Stimulated activated CD4-positive, alpha-beta T cell treated with anti-CD3 and anti-CD28 coated beads, TNF-alpha, amount 100 ng/mL, for 24 hours (primary cell): ENCODE measurements at regions not wholly inside any gene's neighbourhood (a gene's known extent, or its start where the extent isn't known, plus 50 kb on each side); places are given as distances from the start of the nearest gene placed in this dataset.
"Not testable (repeated sequence)": the region's sequence is repeated elsewhere in the genome, so short reads cannot be mapped to it uniquely, and the experiment has no call there.

Experiments used
- DNase-seq, 3 experiments: peaks; one replicate each; pipeline ENCODE4 v3.0.0-alpha.2; 2020; ENCODE audit warnings: low read depth in 3 of 3

- DNase-seq, result not testable (repeated sequence)
Measured at GRCh38 chr17:15802917-15803316, 70.8 kb downstream of the TBC1D26 start.

GRCh38 chr17:15806825-15807224, 74.7 kb downstream of the TBC1D26 start:
- not testable (repeated sequence) for DNase-seq

- not testable (repeated sequence) for DNase-seq
Measured at GRCh38 chr17:15813388-15813787, 81.3 kb downstream of the TBC1D26 start.

GRCh38 chr17:15814003-15814402, 81.9 kb downstream of the TBC1D26 start:
- not testable (repeated sequence) for DNase-seq

GRCh38 chr17:15817861-15818260, 85.8 kb downstream of the TBC1D26 start:
- DNase-seq, result not testable (repeated sequence)

- not testable (repeated sequence) for DNase-seq
Measured at GRCh38 chr17:15822280-15822679, 90.2 kb downstream of the TBC1D26 start.

- peak; percentile 48 to 72 (median 59) for DNase-seq
Measured at GRCh38 chr17:15828727-15829314, 96.7 kb downstream of the TBC1D26 start.

- not testable (repeated sequence) for DNase-seq
Measured at GRCh38 chr17:15830221-15830620, 98.1 kb downstream of the TBC1D26 start.

GRCh38 chr17:15831182-15831581, 99.1 kb downstream of the TBC1D26 start:
- peak in 1 of 3 experiments; percentile 28 for DNase-seq

- DNase-seq, result peak in 1 of 3 experiments; percentile 9
Measured at GRCh38 chr17:15832921-15833480, 100.9 kb downstream of the TBC1D26 start.

- DNase-seq, result not testable (repeated sequence)
Measured at GRCh38 chr17:15833890-15834289, 101.8 kb downstream of the TBC1D26 start.

- not testable (repeated sequence) for DNase-seq
Measured at GRCh38 chr17:15835481-15835880, 103.4 kb downstream of the TBC1D26 start.

GRCh38 chr17:15836249-15836982, 104.3 kb downstream of the TBC1D26 start:
- DNase-seq, result not testable (repeated sequence)

GRCh38 chr17:15836991-15837390, 104.9 kb downstream of the TBC1D26 start:
- DNase-seq, result not testable (repeated sequence)

- DNase-seq, result not testable (repeated sequence)
Measured at GRCh38 chr17:15847447-15848229, 97.3 kb upstream of the ADORA2B start.

- DNase-seq, result peak; percentile 25 to 64 (median 37)
Measured at GRCh38 chr17:15849054-15849453, 95.9 kb upstream of the ADORA2B start.

GRCh38 chr17:15850071-15850470, 94.9 kb upstream of the ADORA2B start:
- not testable (repeated sequence) for DNase-seq

GRCh38 chr17:15850687-15851086, 94.2 kb upstream of the ADORA2B start:
- DNase-seq, result not testable (repeated sequence)

- DNase-seq, result not testable (repeated sequence)
Measured at GRCh38 chr17:15852863-15853262, 92.1 kb upstream of the ADORA2B start.

- not testable (repeated sequence) for DNase-seq
Measured at GRCh38 chr17:15856191-15856590, 88.7 kb upstream of the ADORA2B start.

- not testable (repeated sequence) for DNase-seq
Measured at GRCh38 chr17:15856745-15857144, 88.2 kb upstream of the ADORA2B start.

- not testable (repeated sequence) for DNase-seq
Measured at GRCh38 chr17:15858082-15858481, 86.8 kb upstream of the ADORA2B start.
